Left ventricle myocardium inferior (tissue), 1 donor: ENCODE measurements at regions not wholly inside any gene's neighbourhood (a gene's known extent, or its start where the extent isn't known, plus 50 kb on each side); places are given as distances from the start of the nearest gene placed in this dataset.

ENCODE experiments used
- DNase-seq: peaks from one replicate; pipeline ENCODE4 v3.0.0-alpha.2; 2020
- H3K27ac ChIP-seq: fragments of 200-600 bp; replicated peaks from 2 replicates; pipeline ENCODE4 v1.8.0; 2021
- H3K27me3 ChIP-seq: fragments of 200-600 bp; 2 replicates; pipeline ENCODE4 v1.8.0; 2021; ENCODE audit warnings: low read depth
- H3K36me3 ChIP-seq: fragments of 200-600 bp; 2 replicates; pipeline ENCODE4 v1.8.0; 2021
- H3K4me1 ChIP-seq: fragments of 200-600 bp; 2 replicates; pipeline ENCODE4 v1.8.0; 2021
- H3K4me3 ChIP-seq: fragments of 200-600 bp; 2 replicates; pipeline ENCODE4 v1.8.0; 2021; ENCODE audit warnings: mild to moderate bottlenecking, moderate library complexity
- H3K9me3 ChIP-seq: fragments of 200-600 bp; replicated peaks from 2 replicates; pipeline ENCODE4 v1.8.0; 2021
- CTCF ChIP-seq: fragments of 200-600 bp; IDR thresholded peaks from 2 replicates; pipeline ENCODE4 v1.8.0; 2021; ENCODE audit warnings: antibody characterized with exemption, mild to moderate bottlenecking, borderline replicate concordance
- intact Hi-C: fragments of 100-400 bp; cut with micrococcal nuclease; formaldehyde crosslinking; loops from one replicate; pipeline ENCODE4 v1.11.0; 2022
- donor health status: DM: no; HTN: yes; CAD: no; lungs with severe emphysema.

DNA sequence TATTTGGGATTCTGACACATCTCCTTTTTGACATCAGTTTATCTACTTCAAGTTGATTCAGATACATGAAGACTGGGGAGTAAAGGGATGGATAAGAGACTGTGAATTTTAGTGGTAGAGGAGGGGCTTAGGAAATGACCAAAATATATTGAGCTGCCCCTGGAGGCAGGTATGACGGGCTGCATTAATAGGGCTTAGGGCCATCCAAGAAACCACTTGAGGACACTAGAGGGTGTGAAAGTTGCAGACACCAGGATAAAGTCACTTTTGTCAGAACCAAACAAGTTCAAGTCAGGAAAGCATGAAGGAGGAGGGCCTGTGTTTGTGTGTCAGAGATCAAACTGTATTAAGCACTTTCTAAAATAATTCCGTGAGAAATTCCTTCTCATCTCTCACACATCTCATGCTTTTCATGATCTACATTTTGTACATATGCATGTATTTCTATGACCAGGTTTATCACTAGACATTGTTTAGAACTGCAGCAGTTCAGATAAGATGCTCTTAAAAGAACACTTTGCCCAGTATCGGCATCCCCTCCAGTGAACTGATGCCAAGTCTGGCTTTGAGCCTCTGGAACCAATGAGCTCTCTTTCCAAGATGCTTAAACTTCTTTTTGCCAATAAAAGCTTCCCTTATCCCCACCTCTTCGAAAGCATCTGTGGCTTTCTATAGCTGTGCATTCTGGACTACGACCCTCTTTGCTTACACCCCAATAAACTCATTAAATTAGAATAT lies 136.9 kb downstream of the SLC38A1 start:
- H3K4me3 ChIP-seq = no peak overlapping the region
- H3K9me3 ChIP-seq = no peaks in the 10 kb centered on the region
- TF ChIP-seq CTCF = peak; percentile 18
- no peaks in the 10 kb centered on the region for H3K27me3 ChIP-seq
- intact Hi-C loops = no loop called here
- H3K36me3 ChIP-seq = no peaks in the 10 kb centered on the region
- no peak for DNase-seq
- H3K4me1 ChIP-seq = peaks cover 17% of the 10 kb centered on the region
- H3K27ac ChIP-seq = no peak overlapping the region

DNA sequence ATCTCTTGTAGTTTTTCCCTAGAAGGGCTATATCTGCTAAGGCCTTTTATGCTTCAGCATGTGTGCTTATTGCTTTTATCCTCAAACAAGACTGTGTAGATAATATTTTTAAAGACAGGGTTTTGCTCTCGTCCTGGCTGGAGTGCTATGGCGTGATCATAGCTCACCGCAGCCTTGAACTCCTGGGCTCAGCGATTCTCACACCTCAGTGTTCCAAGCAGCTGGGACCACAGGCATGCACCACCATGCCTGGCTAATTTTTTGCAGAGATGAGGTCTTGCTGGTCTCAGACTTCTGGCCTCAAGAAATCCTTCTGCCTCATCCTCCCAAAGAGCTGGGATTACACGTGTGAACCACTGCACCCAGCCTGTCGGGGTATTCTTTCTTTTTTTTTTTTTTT lies 137.3 kb upstream of the SCAF11 start:
- Histone ChIP-seq H3K27ac (no peak overlapping the region), H3K27me3 (no peaks in the 10 kb centered on the region), H3K36me3 (no peaks in the 10 kb centered on the region), H3K9me3 (no peaks in the 10 kb centered on the region), H3K4me3 (no peak overlapping the region), H3K4me1 (peaks cover 20% of the 10 kb centered on the region)
- no peak for TF ChIP-seq CTCF
- intact Hi-C loops = loop anchor here (10.0 kb wide), 1 partner anchor 547 kb away; no protein-coding TSS in a partner anchor
- no peak for DNase-seq

DNA sequence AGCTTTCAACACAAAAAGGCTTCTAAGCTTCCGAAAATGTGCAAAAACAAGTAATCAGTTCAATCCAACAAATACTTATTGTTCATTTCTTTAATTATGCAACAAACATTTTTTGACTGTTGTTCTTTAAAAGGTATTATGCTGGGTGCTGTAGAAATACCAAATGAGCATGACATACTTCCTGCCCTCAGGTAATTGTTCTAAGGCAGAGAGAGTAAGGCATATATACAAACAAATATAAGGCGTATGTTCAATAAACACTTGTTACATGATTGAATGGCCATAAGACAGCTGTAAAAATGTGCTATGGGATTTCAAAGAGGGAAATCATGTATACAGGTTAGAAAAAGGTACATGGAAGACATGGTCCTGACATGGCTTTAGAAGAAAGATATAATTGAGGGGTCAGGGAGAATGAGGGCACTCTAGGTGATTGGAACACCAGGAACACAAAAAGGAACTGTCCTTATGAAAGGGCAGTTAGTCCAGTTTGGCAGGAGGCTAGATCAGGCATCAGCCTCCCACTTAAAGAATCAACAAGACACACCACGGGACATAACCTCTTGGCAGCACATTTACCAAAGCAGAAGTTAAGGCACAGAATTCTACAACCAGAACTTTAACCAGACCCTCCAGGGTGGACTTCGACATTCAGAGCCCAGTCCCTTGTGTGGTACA lies 135.8 kb upstream of the SCAF11 start:
- peak overlapping the region; percentile 61 for H3K27ac ChIP-seq
- intact Hi-C loops = loop anchor here (10.0 kb wide), 1 partner anchor 549 kb away; no protein-coding TSS in a partner anchor

GRCh38 chr12:46124848-46125619 lies 134.7 kb upstream of the SCAF11 start:
- DNase-seq = no peak
- Histone ChIP-seq H3K4me3 (peak overlapping the region; percentile 25), H3K36me3 (no peaks in the 10 kb centered on the region), H3K9me3 (no peaks in the 10 kb centered on the region), H3K27ac (no peak overlapping the region), H3K27me3 (no peaks in the 10 kb centered on the region), H3K4me1 (peaks cover 15% of the 10 kb centered on the region)
- TF ChIP-seq CTCF = peak; percentile 63
- intact Hi-C loops = loop anchor here (10.0 kb wide), 1 partner anchor 550 kb away; no protein-coding TSS in a partner anchor

More for the DNA sequence above, 135.8 kb upstream of the SCAF11 start:
- TF ChIP-seq CTCF = no peak
- H3K9me3 ChIP-seq = no peaks in the 10 kb centered on the region
- DNase-seq = no peak
- peaks cover 15% of the 10 kb centered on the region for H3K4me1 ChIP-seq
- H3K36me3 ChIP-seq = no peaks in the 10 kb centered on the region
- H3K27me3 ChIP-seq = no peaks in the 10 kb centered on the region
- no peak overlapping the region for H3K4me3 ChIP-seq

GRCh38 chr12:46124132-46124847 lies 133.9 kb upstream of the SCAF11 start:
- H3K36me3 ChIP-seq = no peaks in the 10 kb centered on the region
- intact Hi-C loops = loop anchor here (10.0 kb wide), 1 partner anchor 551 kb away; no protein-coding TSS in a partner anchor
- no peak overlapping the region for H3K4me3 ChIP-seq
- peaks cover 15% of the 10 kb centered on the region for H3K4me1 ChIP-seq
- no peaks in the 10 kb centered on the region for H3K9me3 ChIP-seq
- H3K27ac ChIP-seq = no peak overlapping the region
- H3K27me3 ChIP-seq = no peaks in the 10 kb centered on the region
- no peak for TF ChIP-seq CTCF
- no peak for DNase-seq
